Kidney capillary endothelial cell (primary cell): ENCODE measurements at regions not wholly inside any gene's neighbourhood (a gene's known extent, or its start where the extent isn't known, plus 50 kb on each side); places are given as distances from the start of the nearest gene placed in this dataset.
"Not testable (repeated sequence)": the region's sequence is repeated elsewhere in the genome, so short reads cannot be mapped to it uniquely, and the experiment has no call there.

Source experiments
- DNase-seq: peaks from one replicate; pipeline ENCODE4 v3.0.0-alpha.2; 2018; ENCODE audit warnings: low spot score

- no peak for DNase-seq
Measured at GRCh38 chr10:16234916-16235315, 201.9 kb upstream of the PTER start.

- DNase-seq: no peak
Measured at GRCh38 chr10:16242446-16242845, 194.4 kb upstream of the PTER start.

DNA sequence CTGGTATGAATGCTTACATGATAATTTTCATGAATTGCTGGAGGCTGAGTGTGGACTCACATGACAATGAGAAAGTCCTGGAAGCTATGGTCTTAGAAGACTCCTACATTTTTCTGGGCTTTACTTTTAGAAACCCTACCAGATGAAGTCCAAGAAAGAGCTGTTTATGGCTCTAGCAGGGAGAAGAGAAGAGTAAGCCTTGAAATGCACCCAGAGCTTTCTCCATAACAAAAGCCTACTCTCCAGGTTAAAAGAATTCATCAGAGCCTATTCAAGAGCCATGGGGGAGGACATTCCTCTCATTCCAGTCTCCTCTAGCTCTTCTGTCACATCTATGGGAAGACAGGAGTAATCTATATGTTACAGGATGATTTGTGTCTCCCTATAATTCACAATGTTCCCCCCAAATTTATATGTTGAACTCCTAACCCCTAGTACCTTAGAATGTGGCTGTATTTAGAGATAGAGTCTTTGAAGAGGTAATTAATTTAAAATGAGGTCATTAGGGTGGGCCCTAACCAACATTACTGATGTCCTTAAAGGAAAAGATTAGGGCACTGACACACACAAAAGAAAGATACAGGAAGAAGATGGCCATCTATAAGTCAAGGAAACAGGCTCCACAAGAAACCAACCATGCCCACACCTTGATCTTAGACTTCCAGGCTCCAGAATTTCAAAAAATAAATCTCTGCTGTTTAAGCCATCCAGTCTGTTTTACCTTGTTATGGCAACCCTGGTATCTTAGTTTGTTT lies 193.8 kb upstream of the PTER start:
- DNase-seq: no peak

- DNase-seq: not testable (repeated sequence)
Measured at GRCh38 chr10:16250136-16250535, 186.7 kb upstream of the PTER start.

DNA sequence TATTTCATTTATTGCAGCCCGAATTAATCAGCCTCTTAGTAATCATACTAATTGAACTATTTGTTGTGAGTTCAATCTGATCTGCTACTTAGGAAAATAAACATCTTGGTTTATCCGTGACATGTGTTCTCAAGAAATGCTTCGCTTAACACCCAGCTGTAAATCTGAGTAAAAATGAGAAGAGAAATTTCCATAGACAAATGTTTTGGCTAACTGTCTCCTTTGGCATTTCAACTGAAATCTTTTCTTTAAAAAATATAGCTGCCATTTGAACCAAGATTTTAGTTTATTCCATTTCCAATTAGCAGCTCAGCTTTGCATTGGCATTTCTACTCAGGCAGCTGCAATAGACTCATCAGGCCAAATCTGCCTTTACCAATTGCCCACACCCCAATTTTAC lies 180.5 kb upstream of the PTER start:
- DNase-seq: no peak

DNA sequence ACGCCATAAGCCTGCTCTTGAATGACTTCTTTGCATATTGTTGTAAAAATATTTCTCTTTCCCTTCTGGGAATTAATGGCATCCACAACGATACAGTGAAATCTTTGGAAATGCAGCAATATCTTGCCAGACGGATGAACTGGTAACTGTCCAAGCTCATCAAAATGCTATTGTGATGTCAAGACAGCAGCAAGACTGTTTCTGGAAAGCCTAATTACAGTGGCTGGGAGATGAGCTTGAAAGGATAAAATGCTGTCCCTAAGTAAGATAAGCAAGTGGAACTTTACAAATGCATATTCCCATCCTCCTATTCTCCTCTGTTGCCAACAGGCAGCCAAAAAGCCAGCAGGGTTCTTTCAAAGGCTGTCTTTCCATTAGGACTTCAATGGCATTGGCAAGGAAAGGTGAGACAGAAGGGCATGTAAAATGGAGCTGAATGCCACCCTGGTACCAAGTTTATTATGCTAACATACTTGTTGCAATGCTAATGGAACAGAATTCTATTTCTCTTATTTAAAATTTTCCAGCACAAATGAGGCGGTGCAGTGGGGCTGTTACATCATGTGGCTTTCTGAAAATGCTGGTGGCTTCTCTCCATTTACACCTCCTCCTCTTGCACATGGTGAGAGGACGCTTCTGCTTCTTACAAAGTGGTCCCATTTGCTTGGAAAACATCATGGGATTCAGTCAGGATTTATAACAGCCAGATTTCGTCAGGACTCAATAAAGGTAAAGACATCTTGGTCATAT lies 178.3 kb upstream of the PTER start:
- no peak for DNase-seq

DNA sequence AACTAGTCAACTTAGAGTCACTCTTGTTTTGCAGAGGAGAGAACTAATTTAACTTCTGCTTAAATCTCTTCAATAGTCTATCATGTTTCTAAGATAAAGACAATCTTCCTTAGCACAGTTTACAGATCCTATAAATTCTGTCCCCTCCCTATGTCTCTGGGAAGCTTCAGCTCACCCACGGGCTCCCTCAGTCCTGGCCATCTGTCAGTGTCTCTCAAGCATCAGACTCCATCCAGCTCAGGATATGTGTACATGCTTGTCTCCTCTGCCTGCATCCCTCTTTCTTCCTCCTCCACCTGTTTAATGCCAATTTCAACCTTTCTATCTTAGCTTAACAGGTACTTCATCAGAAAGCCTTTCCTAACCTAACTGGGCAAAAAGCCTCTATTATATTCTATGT lies 177.1 kb upstream of the PTER start:
- DNase-seq: no peak

- no peak for DNase-seq
Measured at GRCh38 chr10:16260388-16260787, 176.4 kb upstream of the PTER start.

GRCh38 chr10:16271571-16271970 lies 165.2 kb upstream of the PTER start:
- DNase-seq: no peak

GRCh38 chr10:16274911-16275310 lies 161.9 kb upstream of the PTER start:
- no peak for DNase-seq

GRCh38 chr10:16280595-16280994 lies 156.2 kb upstream of the PTER start:
- no peak for DNase-seq

- DNase-seq: no peak
Measured at GRCh38 chr10:16292366-16292765, 144.4 kb upstream of the PTER start.

GRCh38 chr10:16297069-16297468 lies 139.7 kb upstream of the PTER start:
- DNase-seq: no peak

DNA sequence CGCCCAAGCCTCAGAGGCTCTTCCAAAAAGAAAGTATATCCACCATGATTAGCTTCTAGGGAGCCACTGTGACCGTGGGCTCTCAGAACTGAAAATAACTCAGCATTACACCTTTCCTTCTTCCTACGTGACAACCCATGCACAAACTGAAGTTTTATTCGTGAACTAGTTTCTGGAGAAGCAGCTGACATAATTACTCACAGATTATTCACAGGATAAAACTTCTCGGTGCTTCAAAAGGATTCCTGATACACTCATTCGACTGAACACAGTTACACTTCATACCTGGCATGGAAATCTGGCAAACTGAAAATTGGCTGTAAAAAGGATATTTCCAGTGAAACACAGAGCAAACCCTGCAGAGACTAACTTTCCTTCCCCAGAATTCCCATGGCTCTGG lies 139.2 kb upstream of the PTER start:
- no peak for DNase-seq

- DNase-seq: no peak
Measured at GRCh38 chr10:16304311-16304710, 132.5 kb upstream of the PTER start.

GRCh38 chr10:16310440-16310839 lies 126.4 kb upstream of the PTER start:
- DNase-seq: no peak

- no peak for DNase-seq
Measured at GRCh38 chr10:16314259-16314658, 122.6 kb upstream of the PTER start.

DNA sequence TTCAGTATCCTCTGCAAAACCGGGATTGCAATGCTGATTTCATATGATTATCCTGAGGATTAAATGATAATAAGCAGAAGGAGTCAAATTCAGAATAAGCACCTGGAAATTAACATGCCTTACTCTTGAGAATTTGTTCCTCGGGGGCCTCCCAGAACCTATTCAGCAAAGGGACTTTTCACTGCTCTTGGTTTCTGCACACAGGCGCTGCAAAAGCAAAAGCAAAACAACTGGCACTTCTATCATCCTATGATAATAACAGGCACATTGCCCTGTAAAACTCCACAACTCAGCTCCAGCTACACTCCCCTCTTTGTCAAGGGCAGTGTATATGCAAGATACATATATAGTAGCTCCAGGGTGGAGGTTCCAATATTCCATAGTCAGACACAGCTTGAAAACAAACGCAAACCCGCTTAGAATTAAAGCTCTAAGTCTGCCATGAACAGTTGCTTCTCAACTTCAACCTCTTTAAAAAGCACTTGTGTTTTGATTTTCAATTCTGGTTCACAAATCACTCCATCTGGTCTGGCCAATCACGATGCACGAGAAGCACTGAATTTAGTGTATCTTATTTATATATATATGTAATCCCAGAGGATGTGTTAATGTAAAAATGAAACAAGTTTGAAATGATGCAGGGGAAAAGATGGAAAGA lies 119.9 kb upstream of the PTER start:
- no peak for DNase-seq

DNA sequence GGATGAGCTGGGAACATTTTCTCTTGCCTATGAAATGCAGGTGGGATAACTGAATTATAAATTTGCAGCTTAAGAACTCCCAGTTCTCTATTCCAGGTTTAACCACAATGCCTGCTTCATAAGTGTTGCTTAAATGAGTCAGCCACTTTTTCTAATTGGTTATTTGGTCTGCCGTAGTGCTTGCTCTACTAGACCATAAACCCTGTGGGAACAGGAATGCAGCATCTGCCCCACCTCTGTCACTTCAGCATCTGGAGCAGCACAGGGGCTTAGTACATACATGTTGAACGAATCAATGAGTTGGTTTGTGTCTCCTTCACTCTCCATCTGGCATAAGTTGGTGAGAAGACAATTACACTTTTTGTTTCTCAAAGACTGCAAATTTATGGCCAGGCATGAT lies 95.2 kb upstream of the PTER start:
- DNase-seq: no peak

GRCh38 chr10:16348891-16349290 lies 87.9 kb upstream of the PTER start:
- no peak for DNase-seq

- DNase-seq: no peak
Measured at GRCh38 chr10:16352146-16352545, 84.7 kb upstream of the PTER start.

GRCh38 chr10:16360001-16360400 lies 76.8 kb upstream of the PTER start:
- no peak for DNase-seq

- DNase-seq: no peak
Measured at GRCh38 chr10:16360425-16360824, 76.4 kb upstream of the PTER start.
